Cardiac fibroblast (primary cell): ENCODE measurements at regions not wholly inside any gene's neighbourhood (a gene's known extent, or its start where the extent isn't known, plus 50 kb on each side); places are given as distances from the start of the nearest gene placed in this dataset.

Experiments used
- DNase-seq, 2 donors: peaks; one replicate each; pipeline versions ENCODE4 v3.0.0 to v3.0.0-alpha.2; 2010; ENCODE audit warnings: low read depth in 2 of 2
- H3K4me3 ChIP-seq, 2 donors: replicated peaks in 1 of 2; 1 replicate in 1 of 2; 2 replicates in 1 of 2; pipeline ENCODE4 v1.5.1; 2011; ENCODE audit warnings: low read depth in 2 of 2, low read length in 2 of 2, mild to moderate bottlenecking in 2 of 2, moderate library complexity in 1 of 2
- TF ChIP-seq, protein P1 (sequence below): IDR thresholded peaks from one replicate; pipeline ENCODE4 v1.5.1; 2011; ENCODE audit warnings: low read depth, mild to moderate bottlenecking, low read length, inconsistent platforms

DNA sequence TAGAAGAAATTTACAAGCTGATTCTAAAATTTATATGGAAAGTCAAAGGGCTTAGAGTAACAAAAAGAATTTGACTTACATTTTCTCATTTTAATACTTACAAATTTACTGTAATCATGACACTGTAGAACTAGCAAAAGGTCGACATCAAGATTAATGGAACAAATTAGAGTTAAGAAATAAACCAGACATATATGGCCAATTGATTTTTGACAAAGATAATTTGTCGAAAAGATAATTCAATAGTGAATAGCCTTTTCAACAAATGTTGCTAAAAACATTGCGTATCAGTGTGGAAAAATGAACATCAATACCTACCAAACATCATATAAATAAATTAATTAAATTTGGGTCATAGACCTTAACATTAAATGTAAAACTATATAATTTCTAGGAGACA, 955.5 kb upstream of the AUTS2 start:
- no peak overlapping the region for H3K4me3 ChIP-seq
- DNase-seq = no peak
- TF ChIP-seq, protein P1, sequence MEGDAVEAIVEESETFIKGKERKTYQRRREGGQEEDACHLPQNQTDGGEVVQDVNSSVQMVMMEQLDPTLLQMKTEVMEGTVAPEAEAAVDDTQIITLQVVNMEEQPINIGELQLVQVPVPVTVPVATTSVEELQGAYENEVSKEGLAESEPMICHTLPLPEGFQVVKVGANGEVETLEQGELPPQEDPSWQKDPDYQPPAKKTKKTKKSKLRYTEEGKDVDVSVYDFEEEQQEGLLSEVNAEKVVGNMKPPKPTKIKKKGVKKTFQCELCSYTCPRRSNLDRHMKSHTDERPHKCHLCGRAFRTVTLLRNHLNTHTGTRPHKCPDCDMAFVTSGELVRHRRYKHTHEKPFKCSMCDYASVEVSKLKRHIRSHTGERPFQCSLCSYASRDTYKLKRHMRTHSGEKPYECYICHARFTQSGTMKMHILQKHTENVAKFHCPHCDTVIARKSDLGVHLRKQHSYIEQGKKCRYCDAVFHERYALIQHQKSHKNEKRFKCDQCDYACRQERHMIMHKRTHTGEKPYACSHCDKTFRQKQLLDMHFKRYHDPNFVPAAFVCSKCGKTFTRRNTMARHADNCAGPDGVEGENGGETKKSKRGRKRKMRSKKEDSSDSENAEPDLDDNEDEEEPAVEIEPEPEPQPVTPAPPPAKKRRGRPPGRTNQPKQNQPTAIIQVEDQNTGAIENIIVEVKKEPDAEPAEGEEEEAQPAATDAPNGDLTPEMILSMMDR = no peak

DNA sequence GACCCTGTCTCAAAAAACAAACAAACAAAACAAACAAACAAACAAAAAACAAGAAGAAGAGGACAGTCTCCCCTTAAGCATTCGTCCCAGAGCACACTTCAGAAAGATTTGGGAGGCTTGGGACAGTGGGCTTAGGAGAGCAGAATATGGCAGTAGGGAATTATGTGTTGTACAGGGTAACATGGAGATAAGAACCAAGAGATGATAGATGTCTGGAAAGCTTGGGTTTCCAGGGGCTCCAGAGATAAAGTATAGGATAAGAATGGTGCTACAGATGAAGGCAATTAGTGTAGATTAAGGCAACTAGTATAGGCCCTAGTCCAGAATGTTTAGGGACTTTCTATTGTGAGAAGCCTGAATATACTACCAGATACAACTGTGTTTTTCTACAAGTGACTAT, 934.9 kb upstream of the AUTS2 start:
- no peak for DNase-seq
- no peak overlapping the region for H3K4me3 ChIP-seq
- TF ChIP-seq, protein P1 = no peak

DNA sequence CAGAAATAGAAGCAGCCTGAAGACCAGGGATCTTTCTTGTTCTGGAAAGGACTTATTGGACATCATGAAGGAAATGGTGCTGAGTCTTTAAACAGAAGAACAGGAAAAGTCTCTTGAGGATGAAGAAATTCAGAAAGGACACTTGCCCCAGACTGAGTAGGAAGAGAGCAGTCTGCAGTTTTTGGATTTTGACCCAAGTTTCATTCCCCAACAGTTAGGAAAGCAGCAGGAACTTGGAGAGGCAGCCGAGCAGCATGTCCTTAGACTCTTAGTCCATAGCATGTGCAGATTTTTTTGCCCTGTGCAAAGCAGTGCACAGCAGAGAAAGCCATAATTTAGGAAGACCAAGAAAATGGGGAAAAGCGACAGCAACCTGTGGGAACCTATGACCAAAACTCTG, 927.2 kb upstream of the AUTS2 start:
- DNase-seq = no peak
- TF ChIP-seq, protein P1 = no peak
- H3K4me3 ChIP-seq = no peak overlapping the region

DNA sequence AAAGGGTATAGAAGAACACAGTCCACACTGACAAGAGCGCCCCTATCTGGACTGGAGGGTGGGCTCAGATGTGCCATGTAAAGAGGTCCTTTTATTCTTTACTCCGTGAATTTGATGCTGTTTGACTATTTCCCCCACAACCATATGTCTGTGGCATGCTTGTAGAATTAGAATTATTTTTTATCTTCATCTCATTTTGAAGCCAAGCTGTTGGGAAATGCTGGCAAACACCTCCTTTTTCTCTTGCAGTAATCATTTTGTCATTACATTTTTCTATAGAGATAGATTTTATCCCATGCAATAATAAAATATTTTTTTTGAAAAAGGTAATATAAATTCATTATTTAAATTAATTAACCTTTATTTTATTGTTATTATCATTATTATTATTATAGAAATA, 926.6 kb upstream of the AUTS2 start:
- TF ChIP-seq, protein P1 = no peak
- H3K4me3 ChIP-seq = no peak overlapping the region
- DNase-seq = no peak

DNA sequence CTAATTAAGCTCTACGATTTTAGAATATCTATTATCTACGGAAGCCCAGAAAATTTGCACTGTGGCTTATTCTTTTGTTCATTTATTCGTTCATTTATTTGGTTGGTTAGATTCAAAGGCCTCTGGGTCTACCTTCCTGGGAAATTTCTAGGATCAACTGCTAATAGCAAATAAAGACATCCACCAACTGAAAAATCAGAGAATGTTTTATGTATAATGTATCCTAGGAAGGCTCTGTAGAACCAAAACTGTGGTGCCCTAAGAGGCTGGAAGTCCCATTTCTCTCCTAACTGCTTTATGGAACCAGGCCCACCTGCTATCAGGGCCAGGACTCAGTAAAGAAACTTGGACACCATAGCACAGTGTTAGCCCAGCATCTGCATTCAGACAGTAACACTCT, 923.4 kb upstream of the AUTS2 start:
- H3K4me3 ChIP-seq = no peak overlapping the region
- TF ChIP-seq, protein P1 = no peak
- no peak for DNase-seq

DNA sequence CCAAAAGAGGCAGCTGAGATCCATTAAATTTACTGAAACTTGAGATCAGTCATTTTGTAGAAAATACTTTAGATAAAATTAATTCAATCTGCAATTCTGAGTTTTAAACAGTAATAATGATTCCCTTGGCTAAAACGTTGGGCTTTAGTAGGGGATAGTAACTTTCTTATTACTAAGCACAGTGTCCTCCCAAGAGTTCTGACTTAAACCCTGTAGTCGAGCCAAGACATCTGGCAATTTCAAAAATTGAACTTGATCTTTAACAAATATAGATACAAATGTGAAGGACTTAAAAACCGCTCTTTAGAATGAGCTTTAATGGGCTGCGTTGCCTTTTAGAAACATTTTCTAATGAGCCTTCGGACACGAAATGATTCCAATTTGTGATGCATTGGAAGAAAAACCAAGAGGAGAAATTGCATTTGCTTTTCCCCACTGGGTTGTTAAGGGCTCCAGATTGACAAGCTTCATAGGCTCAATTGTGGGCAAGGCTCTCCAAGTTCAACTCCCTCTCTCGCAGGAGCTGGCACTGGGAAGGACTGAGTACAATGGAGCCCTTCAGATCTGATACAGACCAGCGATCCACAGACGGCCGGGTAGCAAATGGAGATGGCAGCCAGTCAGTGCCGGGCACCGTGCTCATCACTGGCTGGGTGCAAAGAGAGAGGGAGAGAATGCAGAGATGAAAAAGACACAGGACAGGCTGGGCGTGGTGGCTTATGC, 921.3 kb upstream of the AUTS2 start:
- TF ChIP-seq, protein P1 = no peak
- DNase-seq = no peak
- no peak overlapping the region for H3K4me3 ChIP-seq

DNA sequence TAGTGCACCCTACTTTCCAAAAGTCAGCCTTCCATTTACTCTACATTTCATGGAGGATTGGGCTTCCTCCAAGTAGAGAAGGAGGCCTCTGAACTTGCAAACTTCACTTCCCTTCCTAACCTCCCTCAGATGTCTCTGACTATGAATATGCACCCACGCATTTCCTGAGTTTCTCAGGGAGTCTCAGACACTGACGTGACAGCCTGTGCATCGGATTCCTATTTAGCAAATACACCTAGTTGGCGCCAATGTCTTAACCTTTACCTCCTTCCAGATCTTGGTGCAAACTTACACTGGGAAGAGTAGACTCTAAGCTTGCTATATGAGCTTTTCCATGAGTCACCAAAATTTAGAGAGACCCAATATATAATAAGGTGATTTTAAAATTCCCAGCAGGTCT, 920.1 kb upstream of the AUTS2 start:
- no peak for DNase-seq
- TF ChIP-seq, protein P1 = no peak

More for the DNA sequence above, 920.1 kb upstream of the AUTS2 start:
- no peak overlapping the region for H3K4me3 ChIP-seq
